GM21576 (cell line): ENCODE measurements at regions not wholly inside any gene's neighbourhood (a gene's known extent, or its start where the extent isn't known, plus 50 kb on each side); places are given as distances from the start of the nearest gene placed in this dataset.

ENCODE experiments used
- ATAC-seq: cut with Tn5 transposase; IDR thresholded peaks from one replicate; pipeline ENCODE4 v1.9.1; 2021; ENCODE audit warnings: mild to moderate bottlenecking, moderate library complexity; ENCODE audit not compliant: unreplicated experiment

DNA sequence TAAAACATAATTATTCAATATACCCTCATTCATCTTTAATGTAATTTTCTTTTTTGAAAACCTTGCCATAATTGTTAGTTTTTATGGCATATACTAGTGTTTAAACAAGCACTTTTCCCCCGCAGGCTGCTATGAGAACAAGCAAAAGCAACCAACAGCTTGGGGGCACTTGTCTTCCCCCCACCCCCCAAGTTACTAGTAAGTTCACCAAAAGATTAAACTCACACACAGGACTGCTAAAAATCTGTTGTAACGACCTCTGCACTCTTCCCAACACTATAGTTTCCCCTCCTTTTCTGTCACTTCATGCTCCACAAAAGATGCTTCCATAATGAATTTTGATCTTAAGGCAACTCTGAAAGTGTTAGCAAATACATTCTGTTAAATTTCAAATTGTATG lies 474.9 kb upstream of the SOX5 start:
- no peak for ATAC-seq

DNA sequence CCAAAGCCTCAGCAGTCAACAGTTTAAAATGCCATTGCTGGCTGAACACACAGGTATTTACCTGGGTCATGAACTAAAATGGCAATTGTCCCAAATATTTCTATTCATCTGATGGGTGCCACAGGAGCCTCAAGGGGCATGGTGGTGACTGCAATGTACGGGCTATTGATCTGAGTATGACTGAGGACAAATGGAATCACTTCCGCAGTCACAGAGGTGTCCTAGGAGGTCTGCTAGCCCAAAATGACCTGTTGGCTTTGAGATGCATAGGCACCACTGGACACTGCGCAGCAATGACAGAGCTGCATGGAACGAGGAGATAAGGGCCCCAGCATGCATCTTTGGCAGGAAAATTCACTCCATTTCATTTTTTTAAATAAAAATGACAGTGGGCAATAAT lies 474.1 kb upstream of the SOX5 start:
- no peak for ATAC-seq

DNA sequence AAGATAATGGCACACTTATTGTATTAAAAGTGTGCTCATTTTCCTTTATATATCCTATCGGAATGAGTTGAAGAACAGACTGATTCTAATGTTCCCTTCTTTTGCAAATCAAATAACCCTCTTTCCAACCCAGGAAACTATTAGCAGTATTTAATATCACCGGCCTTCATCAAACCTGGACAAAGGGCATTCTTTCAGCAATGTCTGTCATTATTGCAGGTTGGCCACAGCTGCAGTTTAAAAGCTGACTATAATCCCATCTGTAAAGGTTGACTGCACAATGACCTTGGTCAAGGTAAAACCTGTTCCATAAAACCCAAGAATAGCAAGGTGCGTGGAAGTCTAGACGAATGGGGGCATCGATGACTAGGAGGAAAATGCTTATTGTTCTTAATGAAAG lies 472.3 kb upstream of the SOX5 start:
- no peak for ATAC-seq

DNA sequence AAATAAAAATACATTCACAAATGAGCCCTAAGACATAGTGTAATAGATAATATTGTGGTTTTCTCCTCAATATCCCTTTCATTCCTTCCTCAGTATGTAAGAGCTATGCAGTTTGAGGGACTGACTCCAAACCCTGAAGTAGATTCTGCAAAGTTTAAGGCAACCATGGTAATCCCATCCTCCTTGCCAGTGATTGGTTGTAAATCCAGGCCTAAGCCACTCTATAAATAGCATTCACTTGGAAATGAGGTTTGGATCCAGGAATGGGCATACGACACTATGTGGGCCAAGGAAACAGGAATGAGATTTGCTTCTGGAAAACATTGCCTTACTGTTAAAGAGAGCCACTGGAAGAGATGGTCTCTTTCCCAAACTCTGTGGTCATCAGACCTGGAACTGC lies 468.7 kb upstream of the SOX5 start:
- no peak for ATAC-seq

DNA sequence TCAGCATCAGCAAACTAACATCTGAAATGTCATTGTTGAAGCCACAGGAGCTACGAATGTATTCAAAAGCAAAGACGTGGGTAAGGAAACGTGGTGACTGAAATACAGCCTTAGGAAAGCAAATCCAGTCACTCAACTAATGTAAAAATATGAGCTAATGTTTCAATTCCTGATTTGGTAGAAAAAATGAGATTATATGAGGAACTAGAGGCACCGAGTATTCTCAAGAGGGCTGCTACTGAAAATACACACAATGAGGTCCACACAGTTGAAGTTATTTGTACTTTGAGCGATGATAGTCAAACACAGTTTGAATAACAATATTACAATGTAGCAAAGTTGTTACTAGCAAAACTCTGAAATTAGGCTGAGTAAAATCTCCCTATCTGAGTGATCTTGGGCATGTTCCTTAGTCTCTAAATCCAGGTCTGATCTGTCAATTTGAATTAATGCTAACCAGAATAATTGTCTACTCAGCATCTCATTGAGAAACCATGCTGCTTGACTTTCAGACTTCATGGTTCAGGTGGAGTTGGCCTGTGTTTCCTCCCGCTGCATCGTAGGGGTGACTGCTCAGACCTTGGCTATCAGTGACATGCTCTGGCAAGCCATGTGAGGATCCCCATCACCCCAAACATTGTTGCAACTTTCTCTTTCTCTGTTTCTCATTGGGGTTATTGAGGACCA lies 467.1 kb upstream of the SOX5 start:
- ATAC-seq = no peak

DNA sequence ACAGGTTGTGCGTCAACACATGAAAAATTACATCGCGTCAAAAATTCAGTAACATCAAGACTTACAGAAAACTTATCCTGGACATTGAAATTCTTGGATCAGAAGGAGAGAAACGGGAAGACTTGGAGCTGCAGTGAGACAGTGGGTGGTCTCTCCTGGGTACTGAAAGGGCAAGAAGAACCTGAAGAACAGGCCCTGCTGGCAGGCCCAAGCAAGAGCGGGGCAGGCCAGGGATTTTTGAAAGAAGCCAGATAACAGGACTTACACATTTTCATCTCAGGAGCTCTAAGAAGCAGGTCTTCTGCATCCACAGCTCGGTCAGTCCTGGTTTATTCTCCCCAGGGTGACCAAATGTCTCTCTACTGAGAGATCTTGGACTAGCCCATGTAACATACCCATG lies 466.5 kb upstream of the SOX5 start:
- ATAC-seq = no peak

DNA sequence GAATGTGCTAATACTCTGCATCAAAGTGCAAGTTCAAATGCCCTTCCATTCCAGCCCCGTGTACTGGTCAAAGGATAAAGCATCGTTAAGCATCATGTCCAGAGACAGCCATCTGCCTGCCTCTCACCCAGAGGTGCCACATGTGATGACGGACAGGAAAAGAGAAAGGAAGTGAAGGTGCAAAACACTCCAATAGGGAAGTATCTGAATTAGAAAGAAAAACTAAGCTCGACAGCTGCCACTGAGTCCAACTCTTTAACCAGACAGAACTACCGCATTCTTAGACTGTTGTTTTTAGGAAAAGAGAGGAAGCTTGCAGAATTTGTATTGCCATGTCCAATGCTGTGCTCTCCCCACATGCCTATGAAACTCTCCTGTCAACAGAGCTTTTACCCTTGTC lies 465.0 kb upstream of the SOX5 start:
- no peak for ATAC-seq

DNA sequence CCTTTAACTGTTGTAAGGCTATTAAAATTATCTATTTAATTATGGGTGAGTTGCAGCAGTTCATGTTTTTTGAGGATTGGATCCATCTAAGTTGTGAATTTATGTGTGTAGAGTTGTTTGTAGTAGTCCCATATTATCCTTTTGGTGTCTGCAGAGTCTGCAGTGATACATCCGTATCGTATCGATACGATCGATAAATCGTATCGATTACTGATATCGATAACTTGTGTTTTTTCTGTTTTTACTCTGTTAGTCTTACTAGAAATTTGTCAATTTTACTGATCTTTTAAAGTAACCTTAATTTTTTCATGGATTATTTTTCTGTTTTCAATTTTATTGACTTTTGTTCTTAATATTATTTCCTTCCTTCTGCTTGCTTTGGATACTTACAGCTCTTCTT lies 462.5 kb upstream of the SOX5 start:
- ATAC-seq = no peak

DNA sequence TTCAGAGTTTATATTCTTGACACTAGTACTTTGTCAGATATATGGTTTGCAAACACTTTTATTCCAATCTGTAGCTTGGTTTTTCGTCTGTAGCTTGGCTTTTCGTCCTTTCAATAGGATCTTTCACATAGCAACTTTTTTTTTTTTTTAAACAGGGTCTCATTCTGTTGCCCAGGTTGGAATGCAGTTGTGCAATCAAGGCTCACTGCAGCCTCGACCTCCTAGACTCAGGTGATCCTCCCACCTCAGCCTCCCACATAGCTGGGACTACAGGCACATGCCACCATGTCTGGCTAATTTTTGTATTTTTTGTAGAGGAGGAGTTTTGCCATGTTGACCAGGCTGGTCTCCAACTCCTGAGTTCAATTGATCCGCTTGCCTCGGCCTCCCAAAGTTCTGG lies 460.4 kb upstream of the SOX5 start:
- ATAC-seq = no peak

DNA sequence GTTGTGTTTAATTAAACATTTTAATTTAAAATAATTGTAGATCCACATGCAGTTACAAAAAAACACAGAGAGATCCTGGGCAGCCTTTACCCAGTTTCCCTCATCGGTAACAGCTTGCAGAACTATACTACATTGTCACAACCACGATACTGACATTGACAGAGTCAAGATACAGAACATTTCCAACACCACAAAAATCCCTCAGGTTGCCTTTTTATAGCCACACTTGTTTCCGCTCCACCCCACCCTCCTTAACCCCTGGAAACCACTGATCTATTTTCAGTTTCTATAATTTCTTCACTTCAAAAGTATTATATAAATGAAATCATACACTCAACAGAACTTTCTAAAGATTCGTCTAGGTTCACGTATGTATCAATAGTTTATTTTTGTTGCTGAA lies 458.8 kb upstream of the SOX5 start:
- no peak for ATAC-seq

DNA sequence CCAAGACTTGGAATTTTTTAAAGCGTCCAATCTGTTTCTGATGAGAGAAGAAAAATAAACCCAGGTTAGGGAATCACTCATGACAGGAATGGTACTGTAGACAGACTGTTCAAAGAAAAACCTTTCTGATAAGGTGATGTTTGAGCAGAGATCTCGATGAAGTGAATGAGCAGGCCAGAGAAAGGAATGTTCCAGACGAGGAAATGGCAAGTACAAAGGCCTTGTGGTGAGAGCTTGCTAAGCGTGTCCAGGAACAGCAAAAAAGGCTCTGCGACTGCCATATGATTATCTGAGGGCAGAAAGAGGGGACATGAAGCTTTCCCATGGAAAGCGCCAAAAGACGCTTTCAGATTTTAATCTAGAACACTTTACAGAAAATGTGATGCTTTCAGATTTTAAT lies 458.4 kb upstream of the SOX5 start:
- ATAC-seq = no peak

DNA sequence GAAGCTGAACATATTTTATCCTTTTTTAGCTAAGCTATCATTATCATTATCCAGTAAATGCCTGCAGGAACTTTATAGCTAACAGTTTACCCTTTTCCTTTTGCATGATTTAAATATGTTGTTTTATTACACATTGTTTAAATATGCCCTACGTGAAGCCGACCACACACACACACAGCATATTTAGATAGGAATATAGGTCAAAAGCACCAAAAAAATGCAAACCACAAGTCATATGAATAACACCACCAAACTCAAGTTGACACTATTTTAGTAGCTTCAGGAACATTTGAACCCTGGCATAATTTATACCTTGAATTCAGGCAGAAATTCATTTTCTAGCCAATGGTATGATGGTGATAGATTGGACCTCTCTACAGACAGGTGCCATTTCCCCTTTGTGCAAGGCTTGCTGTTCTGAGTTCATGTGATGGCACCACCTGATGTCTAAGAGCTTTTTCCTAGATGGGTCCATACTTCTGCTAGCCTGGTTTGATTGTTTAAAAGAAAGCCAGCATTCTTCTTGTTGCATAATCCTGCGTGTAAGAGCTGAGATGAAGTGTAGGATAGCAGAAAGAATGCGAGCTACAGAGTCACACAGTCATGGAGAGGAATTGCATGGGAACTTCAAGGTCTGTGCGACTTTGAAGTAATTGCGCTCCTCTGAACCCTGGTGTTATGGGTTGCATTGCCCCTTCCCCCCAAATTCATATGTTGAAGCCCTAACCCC lies 454.8 kb upstream of the SOX5 start:
- ATAC-seq = no peak

DNA sequence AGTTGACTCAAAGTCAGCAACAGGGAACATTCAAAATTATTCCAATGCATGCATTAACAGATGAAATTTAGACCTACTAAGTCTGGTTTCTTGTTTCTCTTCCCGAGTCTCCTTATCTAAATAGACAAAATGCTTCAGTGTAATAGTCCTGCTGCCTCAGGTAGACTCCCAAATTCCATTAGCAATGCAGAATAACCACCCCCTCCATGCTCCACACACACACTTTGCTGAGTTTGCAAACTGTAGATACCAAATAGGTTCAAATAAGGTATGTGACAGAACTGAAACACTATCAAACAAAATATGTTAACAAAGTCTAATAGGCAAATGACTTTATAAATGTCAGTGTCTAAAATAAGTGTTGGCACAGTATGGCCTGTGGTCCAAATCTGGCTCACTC lies 451.1 kb upstream of the SOX5 start:
- no peak for ATAC-seq

DNA sequence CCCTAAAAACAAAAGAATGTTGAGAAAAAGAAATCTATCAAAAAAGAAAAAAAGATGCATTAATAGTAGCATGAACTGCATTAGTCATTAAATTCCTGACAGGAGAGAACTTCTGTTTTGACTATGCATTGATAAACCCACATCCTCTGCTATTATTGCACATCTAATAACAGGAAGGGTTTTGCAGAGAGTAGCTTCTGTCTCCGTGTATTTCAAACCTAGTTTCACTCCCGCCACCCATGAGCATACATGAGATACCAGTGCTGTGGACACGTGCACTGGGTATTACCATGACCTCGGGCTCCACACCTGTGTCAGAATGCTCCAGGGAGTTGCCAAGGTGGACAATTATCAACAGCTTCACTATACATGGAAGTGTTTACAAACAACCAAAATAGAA lies 449.1 kb upstream of the SOX5 start:
- no peak for ATAC-seq

DNA sequence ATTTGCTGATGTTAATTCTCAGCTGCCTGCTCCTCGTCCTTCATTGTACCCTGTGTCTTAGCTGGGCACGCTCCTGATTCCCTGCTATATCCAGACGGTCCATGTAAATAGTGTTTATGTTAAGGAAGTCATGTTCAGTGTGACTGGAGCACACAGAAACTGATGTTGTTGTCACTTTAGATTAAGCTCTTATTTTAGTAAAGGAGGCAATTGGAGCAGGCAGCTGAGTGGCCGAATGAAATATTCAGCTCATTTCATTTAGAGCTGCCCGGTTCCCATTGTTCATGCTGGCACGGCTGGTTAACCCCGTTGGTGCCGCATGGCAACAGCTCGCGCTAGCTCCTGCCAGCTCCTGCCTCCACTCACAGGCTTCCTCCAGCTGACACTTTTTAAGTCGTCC lies 446.8 kb upstream of the SOX5 start:
- no peak for ATAC-seq

DNA sequence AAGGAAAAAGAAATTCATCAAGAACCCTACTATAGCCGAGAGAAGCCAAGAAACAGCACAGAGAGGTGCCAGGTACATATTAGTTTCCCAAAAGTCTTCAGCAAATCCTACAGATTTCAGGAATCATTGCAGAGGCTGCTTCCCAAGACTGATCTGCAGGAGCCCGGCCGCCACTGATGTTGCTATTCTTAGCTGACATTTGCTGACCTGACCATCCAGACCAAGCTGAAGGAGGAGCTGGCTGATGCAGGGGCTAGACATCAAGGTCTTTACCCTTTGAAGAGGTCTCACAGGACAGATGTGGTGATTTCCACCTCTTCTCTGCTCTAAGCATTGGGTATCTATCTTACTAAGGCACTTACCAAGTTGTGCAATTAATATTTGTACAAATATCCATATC lies 444.8 kb upstream of the SOX5 start:
- no peak for ATAC-seq

DNA sequence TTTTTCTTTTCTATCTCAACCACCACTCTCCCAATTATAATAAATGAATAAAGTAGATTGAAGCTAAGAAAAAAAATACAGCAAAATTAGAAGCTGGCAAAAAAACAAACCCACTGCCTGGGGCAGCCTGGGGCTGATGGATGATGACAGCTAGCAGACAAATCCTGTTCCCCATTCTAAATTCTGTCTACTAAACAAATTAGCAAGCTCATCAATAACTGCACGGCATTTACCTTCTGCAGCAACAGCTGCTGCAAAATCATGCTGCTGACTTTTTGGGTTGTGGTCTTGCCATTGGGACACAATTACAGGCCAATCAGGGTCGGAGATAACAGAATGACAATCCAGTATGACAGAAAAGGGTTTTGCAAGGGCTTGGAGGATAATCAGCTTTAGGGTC lies 443.6 kb upstream of the SOX5 start:
- ATAC-seq = no peak

DNA sequence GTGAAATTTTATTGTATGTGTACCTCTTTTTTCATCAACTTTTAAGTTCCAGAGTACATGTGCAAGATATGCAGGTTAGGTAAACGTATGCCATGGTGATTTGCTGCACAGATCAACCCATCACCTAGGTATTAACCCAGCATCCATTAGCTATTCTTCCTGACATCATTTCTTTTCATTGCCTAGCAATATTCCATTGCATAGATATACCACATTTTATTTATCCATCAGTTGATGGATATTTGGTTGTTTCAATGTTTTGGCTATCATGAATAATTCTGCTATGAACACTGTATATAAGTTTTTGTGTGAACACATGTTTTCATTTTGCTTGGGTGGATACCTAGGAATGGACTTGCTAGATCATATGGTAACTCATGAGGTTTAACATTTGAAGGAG lies 439.9 kb upstream of the SOX5 start:
- no peak for ATAC-seq

DNA sequence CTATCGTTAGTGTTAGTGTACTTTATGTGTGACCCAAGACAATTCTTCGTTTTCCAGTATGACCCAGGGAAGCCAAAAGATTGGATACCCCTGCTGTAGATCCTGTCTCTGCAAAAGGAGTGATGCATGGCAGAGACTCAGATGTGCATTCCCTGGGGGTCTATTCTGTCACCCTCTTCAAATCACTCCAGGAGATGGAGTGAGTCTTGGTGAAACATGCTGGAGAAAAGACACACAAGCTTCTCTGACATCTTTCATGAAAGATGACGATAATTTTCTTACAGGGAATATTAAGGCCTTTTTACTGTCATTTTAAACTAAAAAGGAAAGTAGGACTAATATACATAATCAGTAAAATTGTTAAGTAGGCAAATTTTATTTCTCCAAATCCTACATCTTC lies 437.9 kb upstream of the SOX5 start:
- no peak for ATAC-seq

DNA sequence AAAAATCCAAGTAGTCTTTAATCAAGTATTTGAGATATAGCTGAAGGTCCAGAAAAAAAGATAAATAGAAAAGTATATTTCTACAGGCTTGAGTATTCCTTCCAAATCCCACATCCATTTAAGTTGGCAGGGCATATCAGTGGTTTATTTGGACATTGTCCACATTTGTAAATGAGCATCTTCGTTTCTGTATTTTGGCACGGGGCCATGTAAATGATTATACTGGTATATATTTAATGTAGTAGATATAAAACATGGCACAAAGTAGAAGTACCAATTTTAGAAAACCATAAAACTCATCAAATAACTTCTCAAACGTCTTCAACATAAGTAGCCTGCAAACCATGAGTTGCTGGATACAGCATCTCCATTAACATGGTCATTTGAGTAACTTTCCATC lies 437.4 kb upstream of the SOX5 start:
- no peak for ATAC-seq

DNA sequence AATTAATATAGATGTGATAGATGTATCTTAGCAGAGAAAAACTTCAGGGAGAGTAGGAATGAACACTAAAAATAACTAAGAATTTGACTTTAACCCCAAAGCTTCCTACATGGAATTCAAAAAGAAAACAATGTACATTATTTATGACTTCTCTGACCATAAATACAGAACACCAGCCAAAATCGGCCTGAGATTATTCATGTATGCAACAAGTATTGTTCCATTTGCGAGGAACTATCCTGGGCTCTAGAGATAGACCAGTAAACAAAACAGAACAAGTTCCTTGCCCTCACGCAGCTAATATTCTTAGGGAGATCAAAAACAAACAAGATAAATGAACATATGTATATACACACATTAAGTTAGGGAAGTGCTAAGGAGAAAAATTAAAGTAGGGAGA lies 432.3 kb upstream of the SOX5 start:
- ATAC-seq = no peak

DNA sequence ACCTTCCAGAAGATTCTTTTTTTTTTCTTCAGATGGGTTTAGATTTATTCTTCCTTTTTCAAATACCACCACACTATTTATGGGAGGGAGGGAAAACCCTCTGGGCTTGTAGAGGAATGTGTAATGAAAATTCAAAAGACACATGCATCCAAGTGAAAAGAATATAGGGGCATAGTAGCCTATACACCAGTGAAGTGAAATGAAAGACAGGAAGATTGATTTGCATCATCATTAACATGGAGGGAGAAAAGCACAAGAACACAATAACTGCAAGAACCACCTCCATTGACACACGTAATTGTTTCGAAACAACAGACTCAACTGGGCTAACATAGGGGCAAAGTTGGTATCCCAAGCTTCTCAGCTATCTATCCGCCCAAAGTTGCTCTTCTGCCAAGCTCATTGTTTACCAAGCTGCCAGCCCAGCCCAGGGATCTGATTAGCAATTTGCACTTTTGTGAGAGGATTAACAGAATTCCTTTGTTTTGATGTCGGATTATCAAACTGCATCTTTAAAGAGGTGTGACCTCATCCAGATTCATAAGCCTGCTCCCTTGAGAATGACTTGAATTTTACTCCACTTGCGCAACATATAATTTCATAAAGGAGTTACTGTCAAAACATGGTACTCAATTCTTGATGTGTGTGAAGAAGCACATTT lies 430.5 kb upstream of the SOX5 start:
- no peak for ATAC-seq
